ENCODE measurements at regions not wholly inside any gene's neighbourhood (a gene's known extent, or its start where the extent isn't known, plus 50 kb on each side); places are given as distances from the start of the nearest gene placed in this dataset.

- TF ChIP-seq POLR2A (IDR thresholded peaks at IDR 0.05; ENCODE audit: borderline replicate concordance, extremely low read depth, insufficient read depth, insufficient read length) (no peak), CTCF (IDR thresholded peaks at IDR 0.05 in 2 of 3, conservative IDR thresholded peaks at IDR 0.05 in 1 of 3; ENCODE audit: borderline replicate concordance in 1 of 3, insufficient read depth in 1 of 3, low read depth in 2 of 3, low read length in 2 of 3) (no peak), YY1 (IDR thresholded peaks at IDR 0.05; ENCODE audit: extremely low read depth, insufficient replicate concordance, low read depth, low read length) (no peak), RAD21 (IDR thresholded peaks at IDR 0.05; ENCODE audit: low read depth) (no peak), SIN3A (IDR thresholded peaks at IDR 0.05; ENCODE audit: low read depth) (no peak), SRF (IDR thresholded peaks at IDR 0.05; ENCODE audit: low read depth) (no peak), EZH2 (IDR thresholded peaks at IDR 0.05) (no peak), JUND (IDR thresholded peaks at IDR 0.05) (no peak), ELF1 (IDR thresholded peaks at IDR 0.05; ENCODE audit: borderline replicate concordance, low read depth) (no peak), POLR2AphosphoS5 (IDR thresholded peaks at IDR 0.05; ENCODE audit: low read depth, low read length) (no peak), ZBTB33 (IDR thresholded peaks at IDR 0.05; ENCODE audit: extremely low read depth, insufficient replicate concordance, low read length) (no peak)
- TF ChIP-seq, protein P1, sequence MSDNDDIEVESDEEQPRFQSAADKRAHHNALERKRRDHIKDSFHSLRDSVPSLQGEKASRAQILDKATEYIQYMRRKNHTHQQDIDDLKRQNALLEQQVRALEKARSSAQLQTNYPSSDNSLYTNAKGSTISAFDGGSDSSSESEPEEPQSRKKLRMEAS (IDR thresholded peaks at IDR 0.05), result no peak
- TF ChIP-seq, protein P2, sequence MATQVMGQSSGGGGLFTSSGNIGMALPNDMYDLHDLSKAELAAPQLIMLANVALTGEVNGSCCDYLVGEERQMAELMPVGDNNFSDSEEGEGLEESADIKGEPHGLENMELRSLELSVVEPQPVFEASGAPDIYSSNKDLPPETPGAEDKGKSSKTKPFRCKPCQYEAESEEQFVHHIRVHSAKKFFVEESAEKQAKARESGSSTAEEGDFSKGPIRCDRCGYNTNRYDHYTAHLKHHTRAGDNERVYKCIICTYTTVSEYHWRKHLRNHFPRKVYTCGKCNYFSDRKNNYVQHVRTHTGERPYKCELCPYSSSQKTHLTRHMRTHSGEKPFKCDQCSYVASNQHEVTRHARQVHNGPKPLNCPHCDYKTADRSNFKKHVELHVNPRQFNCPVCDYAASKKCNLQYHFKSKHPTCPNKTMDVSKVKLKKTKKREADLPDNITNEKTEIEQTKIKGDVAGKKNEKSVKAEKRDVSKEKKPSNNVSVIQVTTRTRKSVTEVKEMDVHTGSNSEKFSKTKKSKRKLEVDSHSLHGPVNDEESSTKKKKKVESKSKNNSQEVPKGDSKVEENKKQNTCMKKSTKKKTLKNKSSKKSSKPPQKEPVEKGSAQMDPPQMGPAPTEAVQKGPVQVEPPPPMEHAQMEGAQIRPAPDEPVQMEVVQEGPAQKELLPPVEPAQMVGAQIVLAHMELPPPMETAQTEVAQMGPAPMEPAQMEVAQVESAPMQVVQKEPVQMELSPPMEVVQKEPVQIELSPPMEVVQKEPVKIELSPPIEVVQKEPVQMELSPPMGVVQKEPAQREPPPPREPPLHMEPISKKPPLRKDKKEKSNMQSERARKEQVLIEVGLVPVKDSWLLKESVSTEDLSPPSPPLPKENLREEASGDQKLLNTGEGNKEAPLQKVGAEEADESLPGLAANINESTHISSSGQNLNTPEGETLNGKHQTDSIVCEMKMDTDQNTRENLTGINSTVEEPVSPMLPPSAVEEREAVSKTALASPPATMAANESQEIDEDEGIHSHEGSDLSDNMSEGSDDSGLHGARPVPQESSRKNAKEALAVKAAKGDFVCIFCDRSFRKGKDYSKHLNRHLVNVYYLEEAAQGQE (IDR thresholded peaks at IDR 0.05; ENCODE audit: low read depth), result no peak
Measured at GRCh38 chr2:2823061-2823753, 492.1 kb upstream of the MYT1L start.

Measured in HCT116 (cell line).